GM23338 (cell line): ENCODE measurements at regions not wholly inside any gene's neighbourhood (a gene's known extent, or its start where the extent isn't known, plus 50 kb on each side); places are given as distances from the start of the nearest gene placed in this dataset.

ENCODE experiments used
- ATAC-seq: fragments of 200-7000 bp; cut with Tn5 transposase; 3 replicates; pipeline ENCODE4 v1.9.1; 2020
- DNase-seq: peaks from one replicate; pipeline ENCODE4 v3.0.0-alpha.2; 2015; ENCODE audit warnings: low spot score
- H2AFZ ChIP-seq: fragments of 200-600 bp; sonication (generic); 2 replicates; pipeline ENCODE4 v1.8.0; 2016; ENCODE audit warnings: antibody characterized with exemption, mild to moderate bottlenecking, moderate library complexity
- H3F3A ChIP-seq: fragments of 200-600 bp; sonication (generic); replicated peaks from 2 replicates; pipeline ENCODE4 v1.8.0; 2017; ENCODE audit warnings: antibody characterized with exemption, mixed run types, low read depth
- H3K27ac ChIP-seq: fragments of 200-600 bp; sonication (generic); 2 replicates; pipeline ENCODE4 v1.6.1; 2016; ENCODE audit warnings: low read depth
- H3K27me3 ChIP-seq: fragments of 200-600 bp; sonication (generic); 2 replicates; pipeline ENCODE4 v1.8.0; 2016; ENCODE audit warnings: mild to moderate bottlenecking, mixed run types, moderate library complexity; ENCODE audit not compliant: insufficient read depth
- H3K36me3 ChIP-seq: fragments of 200-600 bp; sonication (generic); 2 replicates; pipeline ENCODE4 v1.8.0; 2016; ENCODE audit warnings: mild to moderate bottlenecking; ENCODE audit not compliant: insufficient read depth
- H3K4me1 ChIP-seq: fragments of 200-600 bp; sonication (generic); 2 replicates; pipeline ENCODE4 v1.8.0; 2016; ENCODE audit warnings: mild to moderate bottlenecking, moderate library complexity; ENCODE audit not compliant: insufficient read depth
- H3K4me2 ChIP-seq: fragments of 200-600 bp; sonication (generic); 2 replicates; pipeline ENCODE4 v1.7.1; 2017; ENCODE audit warnings: mixed run types
- H3K4me3 ChIP-seq: fragments of 200-600 bp; sonication (generic); 2 replicates; pipeline ENCODE4 v1.6.1; 2016; ENCODE audit warnings: mixed run types
- H3K79me2 ChIP-seq: fragments of 200-600 bp; sonication (generic); replicated peaks from 2 replicates; pipeline ENCODE4 v1.8.0; 2017; ENCODE audit warnings: mild to moderate bottlenecking; ENCODE audit not compliant: insufficient read depth
- H3K9me2 ChIP-seq: fragments of 200-600 bp; sonication (generic); 2 replicates; pipeline ENCODE4 v1.8.0; 2017; ENCODE audit not compliant: insufficient read depth
- H4K20me1 ChIP-seq: fragments of 200-600 bp; sonication (generic); replicated peaks from 2 replicates; pipeline ENCODE4 v1.8.0; 2017; ENCODE audit warnings: mild to moderate bottlenecking; ENCODE audit not compliant: insufficient read depth
- H3K27ac Mint-ChIP-seq: 2 replicates; pipeline ENCODE4 v1.8.0; 2020; ENCODE audit warnings: inconsistent platforms, mild to moderate bottlenecking, moderate library complexity, mixed read lengths
- H3K27me3 Mint-ChIP-seq: 3 replicates; pipeline ENCODE4 v1.8.0; 2022; ENCODE audit warnings: low read depth, mild to moderate bottlenecking, moderate library complexity, mixed read lengths, inconsistent platforms; ENCODE audit not compliant: insufficient read depth, poor library complexity
- H3K36me3 Mint-ChIP-seq: 3 replicates; pipeline ENCODE4 v1.8.0; 2021; ENCODE audit warnings: low read depth, mild to moderate bottlenecking, inconsistent platforms, moderate library complexity, mixed read lengths
- H3K4me1 Mint-ChIP-seq: 3 replicates; pipeline ENCODE4 v1.8.0; 2020; ENCODE audit warnings: mild to moderate bottlenecking, inconsistent platforms, mixed read lengths
- H3K4me3 Mint-ChIP-seq: 3 replicates; pipeline ENCODE4 v1.8.0; 2021; ENCODE audit warnings: moderate library complexity, mild to moderate bottlenecking, inconsistent platforms, mixed read lengths
- H3K9me3 Mint-ChIP-seq: 3 replicates; pipeline ENCODE4 v1.8.0; 2020; ENCODE audit warnings: moderate library complexity, mild to moderate bottlenecking, inconsistent platforms, mixed read lengths
- CREB1 ChIP-seq: fragments of 250-450 bp; sonication (Bioruptor Pico); IDR thresholded peaks from 2 replicates; pipeline ENCODE4 v1.5.0; 2020; ENCODE audit warnings: low read depth, mild to moderate bottlenecking, moderate library complexity
- CTCF ChIP-seq, 2 experiments: fragments of 200-600 bp in 1 of 2; sonication (generic) in 1 of 2; conservative IDR thresholded peaks; 2 replicates each; pipeline versions ENCODE4 v1.5.1 to v1.6.1; 2016 to 2017; ENCODE audit warnings: antibody characterized with exemption in 2 of 2, low read depth in 2 of 2, mild to moderate bottlenecking in 2 of 2, moderate library complexity in 1 of 2
- JUNB ChIP-seq: IDR thresholded peaks from one replicate; pipeline ENCODE4 v1.6.1; 2016; ENCODE audit warnings: antibody characterized with exemption; ENCODE audit not compliant: unreplicated experiment
- POLR2AphosphoS5 ChIP-seq: IDR thresholded peaks from 2 replicates; pipeline ENCODE4 v1.6.1; 2016; ENCODE audit warnings: antibody characterized with exemption, low read depth
- STAT1 ChIP-seq: IDR thresholded peaks from one replicate; pipeline ENCODE4 v1.6.1; 2016; ENCODE audit warnings: antibody characterized with exemption; ENCODE audit not compliant: unreplicated experiment
- ZNF114 ChIP-seq: fragments of 250-450 bp; sonication (Bioruptor Pico); IDR thresholded peaks from 2 replicates; pipeline ENCODE4 v1.5.0; 2020; ENCODE audit warnings: mild to moderate bottlenecking, moderate library complexity
- TF ChIP-seq, protein P1 (sequence below): IDR thresholded peaks from one replicate; pipeline ENCODE4 v1.6.1; 2018; ENCODE audit warnings: antibody characterized with exemption; ENCODE audit not compliant: unreplicated experiment
- TF ChIP-seq, protein P2 (sequence below): IDR thresholded peaks from 2 replicates; pipeline ENCODE4 v1.6.1; 2016; ENCODE audit warnings: antibody characterized with exemption

DNA sequence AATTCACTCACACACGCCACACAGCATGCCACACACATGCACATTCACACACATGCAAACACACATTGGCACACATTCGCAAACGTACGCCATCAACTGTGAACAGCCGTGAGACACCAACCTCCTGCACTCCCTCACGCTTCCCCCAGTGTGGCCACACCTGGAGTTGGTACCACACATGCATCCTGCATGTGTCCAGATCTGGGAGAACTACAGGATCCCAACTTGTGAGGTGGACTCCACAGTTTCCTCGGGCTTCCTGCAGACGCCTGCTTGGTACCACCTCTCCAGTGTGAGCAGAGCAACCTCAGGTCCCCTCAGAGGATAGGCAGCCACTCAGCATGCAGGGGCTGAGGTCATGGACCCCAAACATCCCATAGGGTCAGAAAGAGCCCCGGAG is 239.0 kb downstream of the EIPR1 start:
- H2AFZ ChIP-seq: no peak overlapping the region
- H3K79me2 ChIP-seq: no peaks in the 10 kb centered on the region
- no peak overlapping the region for H3K4me2 ChIP-seq
- ATAC-seq: no peak
- no peaks in the 10 kb centered on the region for H3K36me3 ChIP-seq
- DNase-seq: no peak
- TF ChIP-seq POLR2AphosphoS5 (no peak), CREB1 (CRISPR knock-in tag) (no peak)
- Mint-ChIP-seq H3K27me3 (no peaks in the 10 kb centered on the region), H3K9me3 (peaks cover 9% of the 10 kb centered on the region; the same call in 2 of the 3 replicates), H3K27ac (no peak overlapping the region), H3K4me1 (no peaks in the 10 kb centered on the region; the same call in 2 of the 3 replicates), H3K4me3 (no peak overlapping the region), H3K36me3 (0 out of 3 replicates have a peak, but pooled peaks cover 5% of the 10 kb centered on the region)
- H4K20me1 ChIP-seq: no peaks in the 10 kb centered on the region
- no peaks in the 10 kb centered on the region for H3K9me2 ChIP-seq
- H3K4me3 ChIP-seq: no peak overlapping the region
- H3K27ac ChIP-seq: no peak overlapping the region
- no peaks in the 10 kb centered on the region; the same call in 1 of the 2 replicates for H3F3A ChIP-seq
- no peaks in the 10 kb centered on the region for H3K4me1 ChIP-seq
- no peaks in the 10 kb centered on the region for H3K27me3 ChIP-seq

DNA sequence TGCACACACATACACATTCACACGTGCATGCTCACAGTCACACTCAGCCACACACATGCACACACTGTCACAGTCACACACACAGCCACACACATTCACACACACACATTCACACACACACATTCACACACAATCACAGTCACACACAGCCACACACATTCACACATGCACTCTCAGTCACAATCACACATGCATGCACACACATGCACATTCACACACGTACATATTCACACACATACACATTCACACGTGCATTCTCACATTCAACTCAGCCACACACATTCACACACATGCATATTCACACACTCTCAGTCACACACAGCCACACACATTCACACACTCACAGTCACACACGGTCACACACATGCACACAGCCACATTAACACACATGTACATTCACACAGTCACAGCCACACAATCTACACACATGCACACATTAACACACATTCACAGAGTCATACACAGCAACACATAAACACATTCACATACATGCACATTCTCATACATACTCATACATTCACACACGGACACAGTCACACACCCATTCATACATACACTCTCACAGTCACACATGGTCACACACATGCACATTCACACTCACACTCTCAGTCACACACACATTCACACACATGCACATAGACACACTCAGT is 239.8 kb downstream of the EIPR1 start:
- H3K79me2 ChIP-seq: no peaks in the 10 kb centered on the region
- Mint-ChIP-seq H3K9me3 (peaks cover 9% of the 10 kb centered on the region; the same call in 2 of the 3 replicates), H3K4me3 (no peak overlapping the region), H3K27me3 (no peaks in the 10 kb centered on the region), H3K27ac (no peak overlapping the region), H3K36me3 (0 out of 3 replicates have a peak, but pooled peaks cover 5% of the 10 kb centered on the region), H3K4me1 (no peaks in the 10 kb centered on the region)
- TF ChIP-seq JUNB: no peak
- TF ChIP-seq, protein P1, sequence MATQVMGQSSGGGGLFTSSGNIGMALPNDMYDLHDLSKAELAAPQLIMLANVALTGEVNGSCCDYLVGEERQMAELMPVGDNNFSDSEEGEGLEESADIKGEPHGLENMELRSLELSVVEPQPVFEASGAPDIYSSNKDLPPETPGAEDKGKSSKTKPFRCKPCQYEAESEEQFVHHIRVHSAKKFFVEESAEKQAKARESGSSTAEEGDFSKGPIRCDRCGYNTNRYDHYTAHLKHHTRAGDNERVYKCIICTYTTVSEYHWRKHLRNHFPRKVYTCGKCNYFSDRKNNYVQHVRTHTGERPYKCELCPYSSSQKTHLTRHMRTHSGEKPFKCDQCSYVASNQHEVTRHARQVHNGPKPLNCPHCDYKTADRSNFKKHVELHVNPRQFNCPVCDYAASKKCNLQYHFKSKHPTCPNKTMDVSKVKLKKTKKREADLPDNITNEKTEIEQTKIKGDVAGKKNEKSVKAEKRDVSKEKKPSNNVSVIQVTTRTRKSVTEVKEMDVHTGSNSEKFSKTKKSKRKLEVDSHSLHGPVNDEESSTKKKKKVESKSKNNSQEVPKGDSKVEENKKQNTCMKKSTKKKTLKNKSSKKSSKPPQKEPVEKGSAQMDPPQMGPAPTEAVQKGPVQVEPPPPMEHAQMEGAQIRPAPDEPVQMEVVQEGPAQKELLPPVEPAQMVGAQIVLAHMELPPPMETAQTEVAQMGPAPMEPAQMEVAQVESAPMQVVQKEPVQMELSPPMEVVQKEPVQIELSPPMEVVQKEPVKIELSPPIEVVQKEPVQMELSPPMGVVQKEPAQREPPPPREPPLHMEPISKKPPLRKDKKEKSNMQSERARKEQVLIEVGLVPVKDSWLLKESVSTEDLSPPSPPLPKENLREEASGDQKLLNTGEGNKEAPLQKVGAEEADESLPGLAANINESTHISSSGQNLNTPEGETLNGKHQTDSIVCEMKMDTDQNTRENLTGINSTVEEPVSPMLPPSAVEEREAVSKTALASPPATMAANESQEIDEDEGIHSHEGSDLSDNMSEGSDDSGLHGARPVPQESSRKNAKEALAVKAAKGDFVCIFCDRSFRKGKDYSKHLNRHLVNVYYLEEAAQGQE: no peak
- no peak for TF ChIP-seq STAT1
- no peak for TF ChIP-seq CREB1 (CRISPR knock-in tag)
- TF ChIP-seq, protein P2, sequence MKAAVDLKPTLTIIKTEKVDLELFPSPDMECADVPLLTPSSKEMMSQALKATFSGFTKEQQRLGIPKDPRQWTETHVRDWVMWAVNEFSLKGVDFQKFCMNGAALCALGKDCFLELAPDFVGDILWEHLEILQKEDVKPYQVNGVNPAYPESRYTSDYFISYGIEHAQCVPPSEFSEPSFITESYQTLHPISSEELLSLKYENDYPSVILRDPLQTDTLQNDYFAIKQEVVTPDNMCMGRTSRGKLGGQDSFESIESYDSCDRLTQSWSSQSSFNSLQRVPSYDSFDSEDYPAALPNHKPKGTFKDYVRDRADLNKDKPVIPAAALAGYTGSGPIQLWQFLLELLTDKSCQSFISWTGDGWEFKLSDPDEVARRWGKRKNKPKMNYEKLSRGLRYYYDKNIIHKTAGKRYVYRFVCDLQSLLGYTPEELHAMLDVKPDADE: no peak
- TF ChIP-seq CTCF (conservative IDR thresholded peaks at IDR 0.05; ENCODE audit: low read depth in 2 of 2): no peak
- no peak for TF ChIP-seq ZNF114 (CRISPR knock-in tag)
- ATAC-seq (no peak), DNase-seq (no peak)
- no peak overlapping the region for H3K4me2 ChIP-seq
- H2AFZ ChIP-seq: no peak overlapping the region
- no peak overlapping the region for H3K4me3 ChIP-seq
- no peak overlapping the region for H3K27ac ChIP-seq
- no peaks in the 10 kb centered on the region for H4K20me1 ChIP-seq
- H3K36me3 ChIP-seq: no peaks in the 10 kb centered on the region
- no peaks in the 10 kb centered on the region for H3K27me3 ChIP-seq
- H3F3A ChIP-seq: no peaks in the 10 kb centered on the region; the same call in 1 of the 2 replicates
- H3K4me1 ChIP-seq: no peaks in the 10 kb centered on the region
- H3K9me2 ChIP-seq: 0 out of 2 replicates have a peak, but pooled peaks cover 3% of the 10 kb centered on the region
